Small intestine (tissue), 7 donors: ENCODE measurements at regions not wholly inside any gene's neighbourhood (a gene's known extent, or its start where the extent isn't known, plus 50 kb on each side); places are given as distances from the start of the nearest gene placed in this dataset.

Source experiments
- DNase-seq, 2 donors: peaks; one replicate each; pipeline versions ENCODE4 v3.0.0 to v3.0.0-alpha.2; 2013
- FAIRE-seq: peaks from 2 replicates; lab custom pipeline; 2012; peaks lifted over from hg19 to GRCh38; lab: Jason Lieb, UNC
- H3K27ac ChIP-seq, 3 donors: one replicate each; pipeline ENCODE4 v1.5.1; 2013; ENCODE audit warnings: low read length in 2 of 3, mild to moderate bottlenecking in 2 of 3, control low read depth in 1 of 3, inconsistent platforms in 1 of 3, low read depth in 1 of 3, moderate library complexity in 1 of 3
- H3K27me3 ChIP-seq, 3 donors: one replicate each; pipeline ENCODE4 v1.6.1; 2013; ENCODE audit warnings: low read length in 3 of 3, inconsistent platforms in 1 of 3; ENCODE audit not compliant: control insufficient read depth in 3 of 3, insufficient read depth in 3 of 3
- H3K36me3 ChIP-seq, 3 donors: one replicate each; pipeline ENCODE4 v1.6.1; 2013; ENCODE audit warnings: low read length in 3 of 3, inconsistent platforms in 1 of 3, low read depth in 1 of 3, mild to moderate bottlenecking in 1 of 3, moderate library complexity in 1 of 3; ENCODE audit not compliant: control insufficient read depth in 3 of 3, insufficient read depth in 2 of 3
- H3K4me1 ChIP-seq, 3 donors: one replicate each; pipeline ENCODE4 v1.6.1; 2013; ENCODE audit warnings: low read length in 2 of 3, inconsistent platforms in 1 of 3, low read depth in 1 of 3, mild to moderate bottlenecking in 1 of 3, moderate library complexity in 1 of 3; ENCODE audit not compliant: control insufficient read depth in 3 of 3, insufficient read depth in 2 of 3
- H3K4me3 ChIP-seq, 3 donors: one replicate each; pipeline ENCODE4 v1.5.1; 2013; ENCODE audit warnings: low read length in 3 of 3, control low read depth in 1 of 3, inconsistent platforms in 1 of 3, low read depth in 1 of 3, mild to moderate bottlenecking in 1 of 3, moderate library complexity in 1 of 3
- H3K9me3 ChIP-seq, 2 donors: one replicate each; pipeline ENCODE4 v1.6.1; 2013; ENCODE audit warnings: low read depth in 1 of 2, low read length in 1 of 2; ENCODE audit not compliant: control insufficient read depth in 2 of 2, insufficient read depth in 1 of 2
- WGBS, 3 donors: extraction: QIAGEN DNeasy Blood & Tissue Kit; methylation state at CpG; one replicate each; pipeline ENCODE4 v1.1.7; 2013; 5-methylcytosine and 5-hydroxymethylcytosine counted together
- donor health status: healthy with polysubstance abuse.
- donor health status: control.
- donor health status: control.
- donor health status: Bipolar disorder and iron deficiency.
- donor health status: healthy.

- H3K27ac ChIP-seq = no peak overlapping the region
- H3K4me3 ChIP-seq = no peak overlapping the region
- no peak for DNase-seq
- WGBS, 3 donors = 42 to 57% (median 52%) methylated on average over 4 of the region's 4 CpGs
- no peaks in the 10 kb centered on the region for H3K4me1 ChIP-seq
- peaks cover 0 to under 1% (median 0%) of the 10 kb centered on the region in 3 donors for H3K27me3 ChIP-seq
- FAIRE-seq = no peak
- no peaks in the 10 kb centered on the region for H3K9me3 ChIP-seq
- H3K36me3 ChIP-seq = no peaks in the 10 kb centered on the region
These were observed 92.3 kb upstream of the ATP2B2 start for GRCh38 chr3:10597733-10598132.

- no peaks in the 10 kb centered on the region for H3K4me1 ChIP-seq
- H3K9me3 ChIP-seq = no peaks in the 10 kb centered on the region
- peaks cover 0 to 3% (median 0%) of the 10 kb centered on the region in 3 donors for H3K27me3 ChIP-seq
- no peak overlapping the region for H3K27ac ChIP-seq
- H3K36me3 ChIP-seq = no peaks in the 10 kb centered on the region
- WGBS, 3 donors = 55 to 74% (median 57%) methylated on average over 6 of the region's 6 CpGs
- no peak overlapping the region for H3K4me3 ChIP-seq
- no peak for FAIRE-seq
- DNase-seq = no peak
These were observed 93.6 kb upstream of the ATP2B2 start for GRCh38 chr3:10599017-10599416.

DNA sequence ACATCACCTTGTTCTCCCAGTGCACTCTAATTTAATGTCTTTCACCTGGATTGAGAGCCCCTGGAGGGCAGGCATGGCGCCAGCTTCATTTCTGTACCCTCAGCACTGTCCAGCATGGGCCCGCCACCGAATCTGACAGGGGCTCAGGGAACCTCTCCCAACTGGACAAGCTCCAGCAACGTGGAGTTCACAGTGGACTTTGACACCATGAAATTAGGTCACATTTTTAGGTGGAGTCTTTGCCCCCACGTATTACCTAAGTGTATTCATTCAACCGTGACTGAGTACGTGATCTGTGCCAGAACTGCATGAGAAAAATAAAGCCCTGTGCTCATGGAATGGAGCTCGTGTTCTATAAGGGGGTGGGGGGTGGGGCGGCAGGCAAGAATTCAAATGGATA lies 94.1 kb upstream of the ATP2B2 start:
- H3K36me3 ChIP-seq = no peaks in the 10 kb centered on the region
- 26 to 65% (median 39%) methylated on average over 9 of the region's 9 CpGs for WGBS, 3 donors

GRCh38 chr3:10600296-10600714 lies 94.9 kb upstream of the ATP2B2 start:
- H3K27ac ChIP-seq = no peak overlapping the region
- 21 to 41% (median 33%) methylated on average over 8 of the region's 8 CpGs for WGBS, 3 donors

More for the DNA sequence above, 94.1 kb upstream of the ATP2B2 start:
- Histone ChIP-seq H3K9me3 (no peaks in the 10 kb centered on the region), H3K4me3 (no peak overlapping the region), H3K4me1 (no peaks in the 10 kb centered on the region), H3K27me3 (peaks cover 0 to 3% (median 0%) of the 10 kb centered on the region in 3 donors), H3K27ac (no peak overlapping the region)
- DNase-seq = no peak
- no peak for FAIRE-seq

GRCh38 chr3:10600726-10601125 lies 95.3 kb upstream of the ATP2B2 start:
- WGBS, 3 donors = 68 to 78% (median 69%) methylated on average over 5 of the region's 5 CpGs

More at GRCh38 chr3:10600296-10600714, 94.9 kb upstream of the ATP2B2 start:
- no peak overlapping the region for H3K4me3 ChIP-seq
- no peaks in the 10 kb centered on the region for H3K9me3 ChIP-seq
- H3K4me1 ChIP-seq = no peaks in the 10 kb centered on the region
- no peak for FAIRE-seq
- DNase-seq = no peak
- peaks cover 0 to 3% (median 0%) of the 10 kb centered on the region in 3 donors for H3K27me3 ChIP-seq
- H3K36me3 ChIP-seq = no peaks in the 10 kb centered on the region

GRCh38 chr3:10601151-10601856 lies 95.9 kb upstream of the ATP2B2 start:
- peaks cover 0 to 3% (median 0%) of the 10 kb centered on the region in 3 donors for H3K27me3 ChIP-seq
- H3K27ac ChIP-seq = no peak overlapping the region
- H3K9me3 ChIP-seq = no peaks in the 10 kb centered on the region
- FAIRE-seq (no peak), DNase-seq (no peak)
- H3K4me1 ChIP-seq = no peaks in the 10 kb centered on the region
- no peak overlapping the region for H3K4me3 ChIP-seq
- no peaks in the 10 kb centered on the region for H3K36me3 ChIP-seq
- 59 to 66% (median 61%) methylated on average over 6 of the region's 6 CpGs for WGBS, 3 donors

More at GRCh38 chr3:10600726-10601125, 95.3 kb upstream of the ATP2B2 start:
- no peak for FAIRE-seq
- no peak for DNase-seq
- Histone ChIP-seq H3K4me1 (no peaks in the 10 kb centered on the region), H3K36me3 (no peaks in the 10 kb centered on the region), H3K4me3 (no peak overlapping the region), H3K9me3 (no peaks in the 10 kb centered on the region), H3K27ac (no peak overlapping the region), H3K27me3 (peaks cover 0 to 3% (median 0%) of the 10 kb centered on the region in 3 donors)

DNA sequence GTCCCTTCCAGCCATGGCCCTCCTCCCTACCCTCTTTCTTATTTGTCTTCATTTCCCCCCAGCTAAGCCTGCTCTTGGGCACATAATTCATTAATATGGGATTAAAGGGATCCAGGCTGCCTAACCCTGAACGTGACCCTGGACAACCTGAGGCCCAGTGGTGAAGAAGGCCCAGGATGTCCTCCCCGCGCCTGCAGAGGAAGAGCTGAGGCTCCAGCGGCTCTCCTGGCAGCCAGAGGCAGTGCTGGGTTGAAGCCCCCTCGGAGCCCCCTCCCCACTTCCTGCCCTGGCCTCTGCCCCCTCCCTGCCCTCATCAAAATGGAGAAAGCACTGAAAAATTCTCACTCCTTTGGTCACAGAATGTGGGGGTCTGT lies 96.5 kb upstream of the ATP2B2 start:
- FAIRE-seq (no peak), DNase-seq (no peak)
- H3K27me3 ChIP-seq = peaks cover 0 to 3% (median 0%) of the 10 kb centered on the region in 3 donors
- 45 to 66% (median 57%) methylated on average over 5 of the region's 5 CpGs for WGBS, 3 donors
- H3K9me3 ChIP-seq = no peaks in the 10 kb centered on the region
- H3K4me3 ChIP-seq = no peak overlapping the region
- H3K4me1 ChIP-seq = no peaks in the 10 kb centered on the region
- no peaks in the 10 kb centered on the region for H3K36me3 ChIP-seq
- no peak overlapping the region for H3K27ac ChIP-seq

DNA sequence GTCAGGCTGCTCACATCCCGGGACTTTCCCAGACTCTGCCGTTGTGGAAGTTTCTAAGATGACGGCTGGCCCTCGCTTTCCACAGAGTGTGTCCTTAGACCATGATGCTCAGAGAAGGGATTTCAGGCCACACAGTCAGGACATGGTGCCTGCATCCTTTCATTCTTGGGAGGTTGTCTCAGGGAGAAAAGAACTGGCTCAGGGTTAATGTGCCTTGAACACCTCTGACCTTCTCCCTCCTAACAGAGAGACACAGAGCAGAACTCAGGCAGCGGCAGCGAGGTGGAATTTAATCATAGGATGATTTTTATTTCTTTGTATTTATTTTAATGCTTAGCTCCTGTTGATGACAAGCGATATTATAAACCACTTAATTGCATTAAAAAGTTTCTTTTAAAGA lies 96.9 kb upstream of the ATP2B2 start:
- no peaks in the 10 kb centered on the region for H3K36me3 ChIP-seq
- H3K4me3 ChIP-seq = no peak overlapping the region
- H3K9me3 ChIP-seq = no peaks in the 10 kb centered on the region
- no peak for DNase-seq
- no peak overlapping the region for H3K27ac ChIP-seq
- WGBS, 3 donors = 79 to 83% (median 80%) methylated on average over 7 of the region's 7 CpGs
- no peaks in the 10 kb centered on the region for H3K4me1 ChIP-seq
- no peak for FAIRE-seq
- peaks cover 0 to 3% (median 0%) of the 10 kb centered on the region in 3 donors for H3K27me3 ChIP-seq
